HEK293 (cell line): ENCODE measurements at regions not wholly inside any gene's neighbourhood (a gene's known extent, or its start where the extent isn't known, plus 50 kb on each side); places are given as distances from the start of the nearest gene placed in this dataset.

ENCODE experiments used
- CTCF ChIA-PET: fragments of 350-600 bp; formaldehyde crosslinking; extraction: SDS; loops from one replicate; lab custom pipeline; 2021; ENCODE audit warnings: antibody characterized with exemption; lab: Yijun Ruan, JAX
- POLR2A ChIA-PET: fragments of 300-600 bp; formaldehyde crosslinking; extraction: SDS; loops from one replicate; lab custom pipeline; 2020; ENCODE audit warnings: antibody characterized with exemption, inconsistent platforms; lab: Yijun Ruan, JAX
- H3K27ac ChIP-seq: fragments of 200-500 bp; sonication (Bioruptor generic); 2 replicates; pipeline ENCODE4 v1.5.1; 2014; ENCODE audit warnings: low read depth, low read length, control low read depth, inconsistent platforms; ENCODE audit errors: extremely low read depth
- H3K36me3 ChIP-seq, 2 experiments: fragments of 200-500 bp in 1 of 2; sonication (Bioruptor generic) in 1 of 2; 1 replicate in 1 of 2; 2 replicates in 1 of 2; pipeline ENCODE4 v1.5.1; 2014 to 2017; ENCODE audit warnings: inconsistent platforms in 2 of 2, low read length in 2 of 2; ENCODE audit not compliant: control insufficient read depth in 2 of 2, insufficient read depth in 1 of 2
- H3K4me1 ChIP-seq: fragments of 200-500 bp; sonication (Bioruptor generic); 2 replicates; pipeline ENCODE4 v1.5.1; 2014; ENCODE audit warnings: mild to moderate bottlenecking, low read length, inconsistent platforms; ENCODE audit not compliant: control insufficient read depth, insufficient read depth
- H3K4me3 ChIP-seq: 2 replicates; pipeline ENCODE4 v1.5.1; 2011; ENCODE audit warnings: low read depth, mild to moderate bottlenecking, control low read depth, low read length, moderate library complexity
- H3K9me3 ChIP-seq: fragments of 200-500 bp; sonication (Bioruptor generic); 2 replicates; pipeline ENCODE4 v1.5.1; 2014; ENCODE audit warnings: low read depth, low read length, inconsistent platforms; ENCODE audit not compliant: control insufficient read depth, insufficient read depth
- HIC1 ChIP-seq: fragments of 450-650 bp; formaldehyde crosslinking; IDR thresholded peaks from 2 replicates; pipeline ENCODE4 v1.5.1; 2016; ENCODE audit warnings: missing biosample characterization, missing genetic modification characterization
- PRDM10 ChIP-seq: fragments of 450-650 bp; formaldehyde crosslinking; IDR thresholded peaks from 2 replicates; pipeline ENCODE4 v1.5.1; 2016; ENCODE audit warnings: missing biosample characterization, missing genetic modification characterization
- ZBTB17 ChIP-seq: fragments of 450-650 bp; formaldehyde crosslinking; IDR thresholded peaks from 2 replicates; pipeline ENCODE4 v1.5.1; 2016; ENCODE audit warnings: missing biosample characterization, missing genetic modification characterization
- ZBTB21 ChIP-seq: fragments of 450-650 bp; formaldehyde crosslinking; IDR thresholded peaks from 2 replicates; pipeline ENCODE4 v1.5.1; 2017; ENCODE audit warnings: missing biosample characterization, missing genetic modification characterization
- ZBTB6 ChIP-seq: fragments of 450-650 bp; formaldehyde crosslinking; IDR thresholded peaks from 2 replicates; pipeline ENCODE4 v1.5.1; 2017; ENCODE audit warnings: missing biosample characterization, missing genetic modification characterization
- ZNF10 ChIP-seq: fragments of 450-650 bp; formaldehyde crosslinking; IDR thresholded peaks from 2 replicates; pipeline ENCODE4 v1.5.1; 2017; ENCODE audit warnings: missing biosample characterization, missing genetic modification characterization
- ZNF112 ChIP-seq: fragments of 450-650 bp; formaldehyde crosslinking; IDR thresholded peaks from 2 replicates; pipeline ENCODE4 v1.5.0; 2017; ENCODE audit warnings: missing biosample characterization, missing genetic modification characterization
- ZNF121 ChIP-seq: fragments of 450-650 bp; formaldehyde crosslinking; IDR thresholded peaks from 2 replicates; pipeline ENCODE4 v1.5.1; 2016; ENCODE audit warnings: missing biosample characterization, missing genetic modification characterization
- ZNF138 ChIP-seq: fragments of 450-650 bp; formaldehyde crosslinking; IDR thresholded peaks from 2 replicates; pipeline ENCODE4 v1.5.1; 2016; ENCODE audit warnings: missing biosample characterization, missing genetic modification characterization, borderline replicate concordance
- ZNF335 ChIP-seq: fragments of 450-650 bp; formaldehyde crosslinking; conservative IDR thresholded peaks from 2 replicates; pipeline ENCODE4 v1.5.1; 2016; ENCODE audit warnings: missing biosample characterization, missing genetic modification characterization
- ZNF366 ChIP-seq: fragments of 450-650 bp; formaldehyde crosslinking; conservative IDR thresholded peaks from 2 replicates; pipeline ENCODE4 v1.5.1; 2016; ENCODE audit warnings: missing biosample characterization, missing genetic modification characterization
- ZNF426 ChIP-seq: fragments of 450-650 bp; formaldehyde crosslinking; IDR thresholded peaks from 2 replicates; pipeline ENCODE4 v1.5.1; 2017; ENCODE audit warnings: missing biosample characterization, missing genetic modification characterization, mild to moderate bottlenecking, inconsistent platforms, moderate library complexity
- ZNF558 ChIP-seq: fragments of 450-650 bp; formaldehyde crosslinking; IDR thresholded peaks from 2 replicates; pipeline ENCODE4 v1.5.1; 2016; ENCODE audit warnings: missing biosample characterization, missing genetic modification characterization
- ZNF560 ChIP-seq: fragments of 450-650 bp; formaldehyde crosslinking; IDR thresholded peaks from 2 replicates; pipeline ENCODE4 v1.5.1; 2017; ENCODE audit warnings: missing biosample characterization, missing genetic modification characterization, borderline replicate concordance
- ZNF571 ChIP-seq: fragments of 450-650 bp; formaldehyde crosslinking; IDR thresholded peaks from 2 replicates; pipeline ENCODE4 v1.5.0; 2017; ENCODE audit warnings: missing biosample characterization, missing genetic modification characterization
- ZNF600 ChIP-seq: fragments of 450-650 bp; formaldehyde crosslinking; IDR thresholded peaks from 2 replicates; pipeline ENCODE4 v1.5.1; 2016; ENCODE audit warnings: missing biosample characterization, missing genetic modification characterization
- ZNF707 ChIP-seq: fragments of 450-650 bp; formaldehyde crosslinking; IDR thresholded peaks from 2 replicates; pipeline ENCODE4 v1.5.1; 2016; ENCODE audit warnings: missing biosample characterization, missing genetic modification characterization
- ZNF830 ChIP-seq: fragments of 450-650 bp; IDR thresholded peaks from 2 replicates; pipeline ENCODE4 v1.5.0; 2018; ENCODE audit warnings: missing biosample characterization, missing genetic modification characterization, low read depth, mild to moderate bottlenecking, moderate library complexity
- ZNF843 ChIP-seq: fragments of 450-650 bp; formaldehyde crosslinking; IDR thresholded peaks from 2 replicates; pipeline ENCODE4 v1.5.1; 2016; ENCODE audit warnings: missing biosample characterization, missing genetic modification characterization

- ChIA-PET CTCF (no interaction called here), POLR2A (interaction anchor here (0.7 kb wide), 1 partner anchor 322 kb away, joined by 9 read pairs; no protein-coding TSS in a partner anchor)
- Histone ChIP-seq H3K27ac (no peak overlapping the region), H3K4me1 (no peaks in the 10 kb centered on the region), H3K36me3 (no peaks in the 10 kb centered on the region), H3K4me3 (no peak overlapping the region), H3K9me3 (no peaks in the 10 kb centered on the region)
- TF ChIP-seq ZNF138 (tag by site-specific recombination) (no peak), ZBTB17 (tag by site-specific recombination) (no peak), PRDM10 (tag by site-specific recombination) (no peak), ZBTB6 (tag by site-specific recombination) (no peak), ZNF335 (tag by site-specific recombination) (no peak), ZNF121 (tag by site-specific recombination) (0 out of 2 replicates have a peak, but pooled peaks have one; percentile 18), ZNF560 (tag by site-specific recombination) (no peak), ZNF366 (tag by site-specific recombination) (no peak)
Measured at GRCh38 chr7:66521675-66522074, 107.0 kb upstream of the KCTD7 start.

GRCh38 chr7:66522518-66522917, 106.2 kb upstream of the KCTD7 start:
- POLR2A ChIA-PET: no interaction called here
- TF ChIP-seq ZNF843 (tag by site-specific recombination) (no peak), ZNF112 (no peak), HIC1 (tag by site-specific recombination) (0 out of 2 replicates have a peak, but pooled peaks have one; percentile 12)

GRCh38 chr7:66523409-66523808, 105.3 kb upstream of the KCTD7 start:
- Histone ChIP-seq H3K4me1 (no peaks in the 10 kb centered on the region), H3K27ac (no peak overlapping the region), H3K9me3 (no peaks in the 10 kb centered on the region), H3K36me3 (no peaks in the 10 kb centered on the region), H3K4me3 (no peak overlapping the region)
- ChIA-PET CTCF (interaction anchor here (0.7 kb wide), 1 partner anchor 30 kb away, joined by 3 read pairs; no protein-coding TSS in a partner anchor), POLR2A (no interaction called here)
- TF ChIP-seq ZNF558 (tag by site-specific recombination) (no peak), ZNF830 (tag by site-specific recombination) (no peak), ZBTB21 (tag by site-specific recombination) (no peak), ZNF571 (tag by site-specific recombination) (no peak), ZNF426 (tag by site-specific recombination) (no peak), ZNF10 (tag by site-specific recombination) (no peak), ZNF707 (tag by site-specific recombination) (no peak), ZNF600 (no peak)

More at GRCh38 chr7:66522518-66522917, 106.2 kb upstream of the KCTD7 start:
- CTCF ChIA-PET: interaction anchor here (0.6 to 0.7 kb wide), 2 partner anchors 29 to 1728 kb away, joined by 3 read pairs; no protein-coding TSS in a partner anchor
- Histone ChIP-seq H3K4me1 (no peaks in the 10 kb centered on the region), H3K27ac (no peak overlapping the region), H3K4me3 (no peak overlapping the region), H3K9me3 (no peaks in the 10 kb centered on the region), H3K36me3 (no peaks in the 10 kb centered on the region)
